ENCODE measurements at regions not wholly inside any gene's neighbourhood (a gene's known extent, or its start where the extent isn't known, plus 50 kb on each side); places are given as distances from the start of the nearest gene placed in this dataset.

GRCh38 chr7:142383841-142384492 lies 126.1 kb upstream of the PRSS58 start:
- Histone ChIP-seq H3K4me3 (no peak overlapping the region), H3K36me3 (no peaks in the 10 kb centered on the region), H3K4me1 (peaks cover 0 to 12% (median 0%) of the 10 kb centered on the region in 4 donors), H3K27me3 (no peaks in the 10 kb centered on the region), H3K9me3 (no peaks in the 10 kb centered on the region), H3K27ac (no peak overlapping the region)
- 76% methylated on average over 6 of the region's 6 CpGs for WGBS, 2 donors
- no peak for TF ChIP-seq POLR2A (IDR thresholded peaks at IDR 0.05)
- TF ChIP-seq CTCF (IDR thresholded peaks at IDR 0.05): no peak
- TF ChIP-seq EP300 (IDR thresholded peaks at IDR 0.05): no peak
- no peak for DNase-seq (ENCODE audit: low spot score in 2 of 2)

GRCh38 chr7:142381727-142382390 lies 124.0 kb upstream of the PRSS58 start:
- Histone ChIP-seq H3K4me1 (peaks cover 0 to 12% (median 0%) of the 10 kb centered on the region in 4 donors), H3K36me3 (no peaks in the 10 kb centered on the region), H3K27me3 (no peaks in the 10 kb centered on the region), H3K9me3 (no peaks in the 10 kb centered on the region), H3K27ac (no peak overlapping the region), H3K4me3 (no peak overlapping the region)
- TF ChIP-seq EP300 (IDR thresholded peaks at IDR 0.05) (no peak), POLR2A (IDR thresholded peaks at IDR 0.05) (no peak), CTCF (IDR thresholded peaks at IDR 0.05) (no peak)
- WGBS, 2 donors: 91 to 93% methylated on average over 2 of the region's 2 CpGs
- no peak for DNase-seq (ENCODE audit: low spot score in 2 of 2)

GRCh38 chr7:142380069-142380468 lies 122.2 kb upstream of the PRSS58 start:
- H3K36me3 ChIP-seq: no peaks in the 10 kb centered on the region
- H3K4me1 ChIP-seq: peaks cover 0 to 6% (median 0%) of the 10 kb centered on the region in 4 donors
- H3K4me3 ChIP-seq: no peak overlapping the region
- DNase-seq (ENCODE audit: low spot score in 2 of 2): no peak
- H3K27me3 ChIP-seq: no peaks in the 10 kb centered on the region
- TF ChIP-seq EP300 (IDR thresholded peaks at IDR 0.05) (no peak), POLR2A (IDR thresholded peaks at IDR 0.05) (no peak), CTCF (IDR thresholded peaks at IDR 0.05) (no peak)
- 59 to 81% methylated on average over 3 of the region's 3 CpGs for WGBS, 2 donors
- H3K9me3 ChIP-seq: no peaks in the 10 kb centered on the region
- no peak overlapping the region for H3K27ac ChIP-seq

- Histone ChIP-seq H3K9me3 (no peaks in the 10 kb centered on the region), H3K27ac (no peak overlapping the region), H3K27me3 (no peaks in the 10 kb centered on the region), H3K4me1 (peaks cover 0 to 6% (median 0%) of the 10 kb centered on the region in 4 donors), H3K4me3 (no peak overlapping the region), H3K36me3 (no peaks in the 10 kb centered on the region)
- 53 to 58% methylated on average over 6 of the region's 6 CpGs for WGBS, 2 donors
- no peak for TF ChIP-seq EP300 (IDR thresholded peaks at IDR 0.05)
- DNase-seq (ENCODE audit: low spot score in 2 of 2): no peak
Observed at GRCh38 chr7:142379201-142379885, 121.5 kb upstream of the PRSS58 start.

- peaks cover 0 to 6% (median 0%) of the 10 kb centered on the region in 4 donors for H3K4me1 ChIP-seq
- no peak overlapping the region for H3K4me3 ChIP-seq
- no peak overlapping the region for H3K27ac ChIP-seq
- TF ChIP-seq EP300 (IDR thresholded peaks at IDR 0.05) (no peak), POLR2A (IDR thresholded peaks at IDR 0.05) (no peak), CTCF (IDR thresholded peaks at IDR 0.05) (no peak)
- H3K27me3 ChIP-seq: no peaks in the 10 kb centered on the region
- DNase-seq (ENCODE audit: low spot score in 2 of 2): no peak
- H3K36me3 ChIP-seq: no peaks in the 10 kb centered on the region
- 95 to 97% methylated on average over 2 of the region's 2 CpGs for WGBS, 2 donors
- H3K9me3 ChIP-seq: no peaks in the 10 kb centered on the region
Observed at GRCh38 chr7:142377567-142377966, 119.7 kb upstream of the PRSS58 start.

All from tibial nerve (tissue), 4 donors.